Rectal smooth muscle tissue (tissue), 1 donor: ENCODE measurements at regions not wholly inside any gene's neighbourhood (a gene's known extent, or its start where the extent isn't known, plus 50 kb on each side); places are given as distances from the start of the nearest gene placed in this dataset.
"Not testable (repeated sequence)": the region's sequence is repeated elsewhere in the genome, so short reads cannot be mapped to it uniquely, and the experiment has no call there.

Experiments used
- H3K27ac ChIP-seq: one replicate; pipeline ENCODE4 v1.7.0; 2013; ENCODE audit warnings: low read depth, low read length, inconsistent platforms
- H3K27me3 ChIP-seq: one replicate; pipeline ENCODE4 v1.7.0; 2013; ENCODE audit warnings: low read length; ENCODE audit not compliant: control insufficient read depth, insufficient read depth
- H3K36me3 ChIP-seq: one replicate; pipeline ENCODE4 v1.7.0; 2013; ENCODE audit warnings: low read length; ENCODE audit not compliant: control insufficient read depth, insufficient read depth
- H3K4me1 ChIP-seq: one replicate; pipeline ENCODE4 v1.7.0; 2013; ENCODE audit warnings: low read length; ENCODE audit not compliant: control insufficient read depth, insufficient read depth
- H3K4me3 ChIP-seq: one replicate; pipeline ENCODE4 v1.7.0; 2013; ENCODE audit warnings: low read length
- H3K9ac ChIP-seq: one replicate; pipeline ENCODE4 v1.7.0; 2013; ENCODE audit warnings: low read length

- Histone ChIP-seq H3K4me1 (no peaks in the 10 kb centered on the region), H3K27me3 (no peaks in the 10 kb centered on the region), H3K9ac (no peak overlapping the region), H3K27ac (no peak overlapping the region), H3K36me3 (no peaks in the 10 kb centered on the region), H3K4me3 (no peak overlapping the region)
These were observed 56.4 kb upstream of the TNFAIP3 start for GRCh38 chr6:137810554-137811120.

DNA sequence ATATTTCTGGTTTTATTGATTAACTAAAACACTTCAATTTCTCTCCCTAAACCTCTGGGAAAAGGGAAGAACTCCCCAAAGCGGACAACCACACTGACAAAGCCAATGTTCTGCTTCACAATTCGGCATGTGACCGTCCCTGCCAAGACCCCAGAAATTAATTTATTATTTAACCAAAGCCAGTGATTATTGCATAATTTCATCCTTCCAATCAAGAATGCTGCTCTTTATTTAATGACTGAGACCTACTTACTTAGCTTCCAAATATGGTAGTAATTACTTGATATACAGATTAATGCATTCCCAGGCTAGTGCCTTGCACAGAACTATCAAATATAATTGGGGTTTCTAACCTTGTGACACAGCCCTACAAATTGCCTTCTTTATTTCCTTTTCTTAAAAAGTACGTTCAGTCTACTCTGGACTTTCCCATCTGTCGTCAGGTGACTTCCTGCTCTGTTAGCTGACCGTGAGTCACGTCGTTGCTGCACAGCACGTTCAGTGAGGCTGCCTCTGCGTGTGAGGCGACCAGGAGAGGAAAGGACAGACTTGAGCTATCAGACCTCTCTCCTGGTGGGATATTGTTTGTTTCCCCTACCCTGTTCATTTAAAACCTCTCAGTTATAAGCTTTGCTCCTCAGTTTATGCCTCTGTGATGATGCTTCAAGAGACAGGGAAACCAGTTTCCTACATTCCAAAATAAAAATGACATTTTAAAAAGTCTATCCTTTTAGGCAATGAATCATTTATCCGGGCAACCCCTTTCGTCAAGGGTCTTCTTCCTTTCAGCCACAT lies 55.7 kb upstream of the TNFAIP3 start:
- no peak overlapping the region for H3K9ac ChIP-seq

DNA sequence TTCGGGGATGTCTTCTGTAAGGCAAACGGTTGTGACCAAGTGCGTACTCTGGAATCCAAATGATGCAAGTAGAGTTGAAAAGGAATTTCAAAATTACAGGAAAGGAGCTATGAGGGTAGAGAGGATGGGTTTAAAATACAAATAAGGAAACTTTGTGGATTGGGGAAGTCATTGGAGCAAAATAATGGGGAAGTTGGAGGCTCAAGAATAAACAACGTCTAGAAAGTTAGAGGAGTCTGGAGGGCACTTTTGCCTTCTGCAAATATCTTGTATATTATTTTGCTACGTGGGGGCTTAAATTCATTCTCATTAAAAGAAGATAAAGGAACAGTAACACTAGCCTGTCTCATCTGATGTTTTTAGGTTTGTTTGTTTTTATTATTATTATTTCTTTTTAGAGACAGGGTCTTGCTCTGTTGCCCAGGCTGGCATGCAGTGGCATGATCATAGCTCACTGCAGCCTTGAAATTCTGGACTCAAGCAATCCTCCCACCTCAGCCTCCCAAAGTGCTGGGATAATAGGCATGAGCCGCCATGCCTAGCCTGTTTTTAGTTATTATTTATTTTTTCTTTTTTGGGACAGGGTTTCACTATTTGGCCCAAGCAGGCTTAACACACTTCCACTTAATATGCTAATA lies 55.0 kb upstream of the TNFAIP3 start:
- Histone ChIP-seq H3K9ac (no peak overlapping the region), H3K27ac (no peak overlapping the region), H3K4me1 (peaks cover 4% of the 10 kb centered on the region), H3K4me3 (no peak overlapping the region), H3K36me3 (no peaks in the 10 kb centered on the region), H3K27me3 (no peaks in the 10 kb centered on the region)

More for the DNA sequence above, 55.7 kb upstream of the TNFAIP3 start:
- Histone ChIP-seq H3K4me3 (no peak overlapping the region), H3K4me1 (no peaks in the 10 kb centered on the region), H3K27ac (no peak overlapping the region), H3K36me3 (no peaks in the 10 kb centered on the region), H3K27me3 (no peaks in the 10 kb centered on the region)

- peaks cover 5% of the 10 kb centered on the region for H3K4me1 ChIP-seq
- no peaks in the 10 kb centered on the region for H3K36me3 ChIP-seq
- H3K9ac ChIP-seq, result no peak overlapping the region
- H3K27me3 ChIP-seq, result no peaks in the 10 kb centered on the region
- H3K27ac ChIP-seq, result no peak overlapping the region
- H3K4me3 ChIP-seq, result no peak overlapping the region
These were observed 53.6 kb upstream of the TNFAIP3 start for GRCh38 chr6:137813308-137813970.

DNA sequence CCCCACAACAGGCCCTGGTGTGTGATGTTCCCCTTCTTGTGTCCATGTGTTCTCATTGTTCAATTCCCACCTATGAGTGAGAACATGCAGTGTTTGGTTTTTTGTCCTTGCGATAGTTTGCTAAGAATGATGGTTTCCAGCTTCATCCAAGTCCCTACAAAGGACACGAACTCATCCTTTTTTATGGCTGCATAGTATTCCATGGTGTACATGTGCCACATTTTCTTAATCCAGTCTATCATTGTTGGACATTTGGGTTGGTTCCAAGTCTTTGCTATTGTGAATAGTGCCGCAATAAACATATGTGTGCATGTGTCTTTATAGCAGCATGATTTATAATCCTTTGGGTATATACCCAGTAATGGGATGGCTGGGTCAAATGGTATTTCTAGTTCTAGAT lies 53.0 kb upstream of the TNFAIP3 start:
- not testable (repeated sequence) for H3K27ac ChIP-seq, H3K9ac ChIP-seq, H3K4me1 ChIP-seq, H3K4me3 ChIP-seq, H3K36me3 ChIP-seq, H3K27me3 ChIP-seq

DNA sequence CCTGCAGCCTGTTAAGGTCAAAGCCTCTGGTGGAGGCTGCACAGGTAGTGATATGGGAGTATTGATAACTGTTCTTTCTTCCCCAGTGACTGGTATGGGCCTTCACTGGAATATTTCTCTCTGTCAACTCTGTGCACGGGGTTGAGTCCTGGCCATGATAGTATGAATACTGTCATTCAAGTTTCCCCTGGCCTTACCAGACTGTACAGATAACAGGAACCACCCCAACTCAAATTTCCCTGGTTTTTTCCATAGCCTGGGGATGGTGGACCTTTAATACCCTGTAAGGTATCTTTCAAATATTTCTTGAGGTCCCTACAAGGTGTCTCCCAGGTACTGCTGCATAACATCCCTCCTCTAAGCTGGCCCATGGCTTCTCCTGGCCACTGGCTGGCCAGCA lies 51.4 kb upstream of the TNFAIP3 start:
- H3K9ac ChIP-seq, result no peak overlapping the region
- peaks cover 5% of the 10 kb centered on the region for H3K4me1 ChIP-seq
- H3K4me3 ChIP-seq, result no peak overlapping the region
- no peaks in the 10 kb centered on the region for H3K27me3 ChIP-seq
- no peak overlapping the region for H3K27ac ChIP-seq
- no peaks in the 10 kb centered on the region for H3K36me3 ChIP-seq

DNA sequence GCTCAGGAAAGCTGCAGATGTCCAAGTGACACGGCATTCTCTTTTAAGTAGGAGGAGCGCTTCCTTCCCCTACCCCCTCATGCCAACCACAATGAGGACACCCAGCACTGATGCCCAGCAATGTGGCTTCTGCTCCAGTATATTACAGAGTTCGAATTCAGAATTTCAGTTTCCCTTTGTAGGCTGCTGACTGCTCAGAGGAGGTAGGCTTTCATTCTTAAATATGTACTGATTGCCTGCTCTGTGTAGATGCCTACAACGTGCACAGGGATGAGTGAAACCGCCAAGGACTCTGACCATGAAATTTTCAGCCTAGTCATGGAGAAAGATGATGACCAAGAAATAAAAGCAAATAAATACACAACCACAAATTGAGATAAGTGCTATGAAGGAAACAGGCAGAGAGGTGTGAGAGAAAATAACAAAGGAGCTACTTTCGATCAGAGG lies 50.9 kb upstream of the TNFAIP3 start:
- H3K36me3 ChIP-seq, result no peaks in the 10 kb centered on the region
- H3K27me3 ChIP-seq, result no peaks in the 10 kb centered on the region
- peaks cover 5% of the 10 kb centered on the region for H3K4me1 ChIP-seq
- no peak overlapping the region for H3K9ac ChIP-seq
- H3K27ac ChIP-seq, result no peak overlapping the region
- no peak overlapping the region for H3K4me3 ChIP-seq

GRCh38 chr6:137816688-137817618 lies 50.1 kb upstream of the TNFAIP3 start:
- H3K36me3 ChIP-seq, result no peaks in the 10 kb centered on the region
- no peaks in the 10 kb centered on the region for H3K27me3 ChIP-seq
- no peak overlapping the region for H3K9ac ChIP-seq
- H3K4me1 ChIP-seq, result peaks cover 9% of the 10 kb centered on the region
- no peak overlapping the region for H3K27ac ChIP-seq
- H3K4me3 ChIP-seq, result no peak overlapping the region
